Osteocyte (in vitro differentiated cells): ENCODE measurements at regions not wholly inside any gene's neighbourhood (a gene's known extent, or its start where the extent isn't known, plus 50 kb on each side); places are given as distances from the start of the nearest gene placed in this dataset.

Experiments used
- DNase-seq: peaks from one replicate; pipeline ENCODE4 v3.0.0; 2021; ENCODE audit warnings: mixed read lengths; ENCODE audit not compliant: unreplicated experiment; ENCODE audit errors: extremely low spot score
- H3K27ac Mint-ChIP-seq: one replicate; pipeline ENCODE4 v1.8.0; 2021; ENCODE audit warnings: mild to moderate bottlenecking, mixed read lengths; ENCODE audit not compliant: unreplicated experiment
- H3K27me3 Mint-ChIP-seq: one replicate; pipeline ENCODE4 v1.8.0; 2021; ENCODE audit warnings: mixed read lengths; ENCODE audit not compliant: unreplicated experiment
- H3K36me3 Mint-ChIP-seq: one replicate; pipeline ENCODE4 v1.8.0; 2021; ENCODE audit warnings: mixed read lengths; ENCODE audit not compliant: unreplicated experiment
- H3K4me1 Mint-ChIP-seq: one replicate; pipeline ENCODE4 v1.8.0; 2021; ENCODE audit warnings: mixed read lengths; ENCODE audit not compliant: unreplicated experiment
- H3K4me3 Mint-ChIP-seq: one replicate; pipeline ENCODE4 v1.8.0; 2021; ENCODE audit warnings: mild to moderate bottlenecking, moderate library complexity, mixed read lengths; ENCODE audit not compliant: unreplicated experiment
- H3K9me3 Mint-ChIP-seq: one replicate; pipeline ENCODE4 v1.8.0; 2021; ENCODE audit warnings: mixed read lengths; ENCODE audit not compliant: unreplicated experiment
- CTCF ChIP-seq: fragments of 200-600 bp; sonication (generic); IDR thresholded peaks from 2 replicates; pipeline ENCODE4 v1.5.0; 2021; ENCODE audit warnings: antibody characterized with exemption, mild to moderate bottlenecking, moderate library complexity

GRCh38 chr3:165440380-165440779 lies 244.2 kb upstream of the SLITRK3 start:
- Mint-ChIP-seq H3K27me3 (no peaks in the 10 kb centered on the region), H3K4me1 (no peaks in the 10 kb centered on the region), H3K27ac (no peak overlapping the region), H3K9me3 (peaks cover 6% of the 10 kb centered on the region), H3K4me3 (no peak overlapping the region), H3K36me3 (no peaks in the 10 kb centered on the region)
- no peak for TF ChIP-seq CTCF
- DNase-seq, result no peak

GRCh38 chr3:165439765-165440164 lies 243.6 kb upstream of the SLITRK3 start:
- no peak for DNase-seq
- Mint-ChIP-seq H3K4me1 (no peaks in the 10 kb centered on the region), H3K9me3 (peaks cover 6% of the 10 kb centered on the region), H3K36me3 (no peaks in the 10 kb centered on the region), H3K4me3 (no peak overlapping the region), H3K27ac (no peak overlapping the region), H3K27me3 (no peaks in the 10 kb centered on the region)
- no peak for TF ChIP-seq CTCF

- no peak for DNase-seq
These were observed 238.3 kb upstream of the SLITRK3 start for GRCh38 chr3:165434516-165434915.

DNA sequence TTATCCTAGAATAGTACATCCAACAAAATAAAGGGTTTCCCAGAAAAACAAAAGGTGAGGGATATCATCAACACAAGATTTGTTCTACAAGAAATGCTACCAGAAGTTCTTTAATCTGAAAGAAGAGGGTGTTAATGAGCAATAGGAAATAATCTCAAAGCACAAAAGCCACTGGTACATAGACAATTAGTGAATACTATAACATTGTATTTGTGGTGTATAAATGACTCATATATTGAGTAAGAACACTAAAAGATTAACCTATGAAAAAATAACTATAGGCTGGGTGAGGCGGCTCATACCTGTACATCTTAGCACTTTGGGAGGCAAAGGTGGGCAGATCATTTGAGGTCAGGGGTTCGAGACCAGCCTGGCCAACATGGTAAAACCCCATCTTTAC lies 210.2 kb upstream of the SLITRK3 start:
- no peaks in the 10 kb centered on the region for H3K36me3 Mint-ChIP-seq
- no peak overlapping the region for H3K4me3 Mint-ChIP-seq
- no peak for DNase-seq
- no peaks in the 10 kb centered on the region for H3K4me1 Mint-ChIP-seq
- TF ChIP-seq CTCF, result no peak
- H3K27ac Mint-ChIP-seq, result no peak overlapping the region
- no peaks in the 10 kb centered on the region for H3K9me3 Mint-ChIP-seq
- no peaks in the 10 kb centered on the region for H3K27me3 Mint-ChIP-seq

More at GRCh38 chr3:165434516-165434915, 238.3 kb upstream of the SLITRK3 start:
- Mint-ChIP-seq H3K4me3 (no peak overlapping the region), H3K27ac (no peak overlapping the region), H3K9me3 (peaks cover 21% of the 10 kb centered on the region), H3K27me3 (no peaks in the 10 kb centered on the region), H3K4me1 (no peaks in the 10 kb centered on the region), H3K36me3 (no peaks in the 10 kb centered on the region)
- no peak for TF ChIP-seq CTCF

DNA sequence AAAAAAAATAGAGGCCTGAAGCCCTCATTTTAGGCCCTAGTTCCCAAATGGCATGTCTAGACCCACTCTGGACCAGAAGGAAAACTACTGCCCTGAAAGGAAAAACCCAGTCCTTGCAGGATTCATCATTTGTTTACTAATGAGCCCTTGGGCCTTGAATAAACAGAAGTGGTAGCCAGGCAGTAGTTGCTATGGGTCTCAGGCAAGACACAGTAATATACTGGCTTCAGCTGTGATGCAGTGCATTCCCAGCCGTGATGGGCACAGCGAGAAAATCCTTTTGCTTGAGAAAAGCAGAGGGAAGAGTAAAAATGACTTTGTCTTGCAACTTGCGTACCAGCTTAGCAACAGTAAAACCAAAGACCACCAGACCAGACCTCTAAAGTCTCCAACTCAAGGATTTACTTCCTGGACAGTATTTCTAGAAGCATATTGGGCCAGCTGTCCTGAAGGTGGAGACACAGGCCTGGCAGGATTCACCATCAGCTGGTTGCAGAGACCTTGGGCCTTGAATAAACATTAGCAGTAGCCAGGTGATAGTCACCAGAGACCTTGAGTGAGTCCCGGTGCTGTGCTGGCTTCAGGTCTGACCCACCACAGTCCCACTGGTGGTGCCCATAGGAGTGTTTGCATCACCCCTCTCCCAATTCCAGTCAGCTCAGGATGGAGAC lies 208.3 kb upstream of the SLITRK3 start:
- Mint-ChIP-seq H3K4me1 (no peaks in the 10 kb centered on the region), H3K4me3 (no peak overlapping the region), H3K9me3 (no peaks in the 10 kb centered on the region), H3K36me3 (no peaks in the 10 kb centered on the region), H3K27me3 (no peaks in the 10 kb centered on the region), H3K27ac (no peak overlapping the region)
- DNase-seq, result no peak
- no peak for TF ChIP-seq CTCF
